ENCODE measurements at regions not wholly inside any gene's neighbourhood (a gene's known extent, or its start where the extent isn't known, plus 50 kb on each side); places are given as distances from the start of the nearest gene placed in this dataset.
"Not testable (repeated sequence)": the region's sequence is repeated elsewhere in the genome, so short reads cannot be mapped to it uniquely, and the experiment has no call there.

DNA sequence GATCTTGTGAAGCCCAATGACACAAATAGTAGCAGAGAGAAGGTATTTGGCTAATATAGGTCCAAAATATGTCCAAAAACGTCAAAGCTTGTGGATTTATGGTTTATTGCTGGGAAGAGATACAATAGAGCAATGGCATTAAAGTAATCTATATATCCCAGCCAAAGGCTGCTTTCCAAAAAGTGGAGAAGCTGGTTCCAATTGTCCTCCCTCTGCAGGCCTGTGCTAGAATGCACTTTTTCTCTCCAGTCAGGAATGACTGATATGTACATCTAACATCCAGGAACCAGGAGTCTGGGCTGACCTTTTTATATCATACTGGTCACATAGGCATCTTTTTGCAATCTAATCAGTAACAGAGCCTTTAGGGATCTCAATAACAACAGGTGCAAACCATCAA is 167.1 kb upstream of the FAM3C start:
- DNase-seq (ENCODE audit: low read depth) = no peak

DNA sequence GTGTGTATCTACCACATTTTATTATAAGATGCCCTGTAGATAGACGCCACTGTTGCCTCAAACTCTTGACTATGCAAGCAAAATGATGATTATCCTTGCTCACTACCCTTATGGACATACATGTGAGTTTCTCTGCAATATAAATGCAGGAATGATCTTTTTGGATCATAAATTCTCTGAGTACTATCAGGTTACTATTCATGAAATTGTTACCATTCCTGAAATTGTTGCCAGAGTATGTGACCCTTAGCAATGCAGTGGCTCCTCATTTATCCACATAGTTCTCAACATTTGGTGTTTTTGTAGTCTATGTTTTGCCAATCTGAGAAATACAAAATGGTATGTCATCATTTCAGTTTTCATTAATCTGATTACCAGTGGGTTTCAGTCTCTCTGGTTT is 166.2 kb upstream of the FAM3C start:
- DNase-seq (ENCODE audit: low read depth) = no peak

GRCh38 chr7:121561717-121562116 is 165.6 kb upstream of the FAM3C start:
- no peak for DNase-seq (ENCODE audit: low read depth)

DNA sequence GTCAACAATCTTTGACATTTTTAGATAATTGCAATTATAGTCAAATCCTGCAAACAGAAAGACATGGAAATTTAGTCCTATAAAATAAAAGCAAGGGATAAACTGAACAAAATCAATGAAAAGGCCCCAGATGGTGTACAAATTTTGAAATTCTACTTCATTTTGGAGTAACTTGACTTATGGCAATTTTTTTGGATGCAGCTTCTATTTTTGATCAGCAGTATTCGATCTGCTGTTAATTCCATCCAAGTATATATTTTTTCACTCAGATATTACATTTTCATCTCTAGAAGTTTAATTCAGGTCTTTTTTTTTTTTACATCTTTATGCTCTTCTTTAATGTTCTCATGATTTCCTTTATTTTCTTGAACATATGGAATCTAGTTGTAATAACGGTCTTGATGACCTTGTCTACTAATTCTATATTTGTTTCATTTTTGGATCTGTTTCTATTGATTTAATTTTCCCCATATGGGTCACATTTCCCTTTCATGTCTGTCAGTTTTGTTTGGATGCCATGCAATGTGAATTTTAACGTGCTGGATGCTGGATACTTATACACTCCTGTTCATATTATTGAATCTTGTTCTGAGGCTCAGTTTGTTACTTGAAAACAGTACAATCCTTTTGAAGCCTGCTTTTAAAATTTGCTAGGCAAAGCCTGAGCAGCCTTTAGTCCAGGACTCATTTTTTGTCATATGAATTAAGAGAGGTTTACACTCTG is 164.3 kb upstream of the FAM3C start:
- no peak for DNase-seq (ENCODE audit: low read depth)

DNA sequence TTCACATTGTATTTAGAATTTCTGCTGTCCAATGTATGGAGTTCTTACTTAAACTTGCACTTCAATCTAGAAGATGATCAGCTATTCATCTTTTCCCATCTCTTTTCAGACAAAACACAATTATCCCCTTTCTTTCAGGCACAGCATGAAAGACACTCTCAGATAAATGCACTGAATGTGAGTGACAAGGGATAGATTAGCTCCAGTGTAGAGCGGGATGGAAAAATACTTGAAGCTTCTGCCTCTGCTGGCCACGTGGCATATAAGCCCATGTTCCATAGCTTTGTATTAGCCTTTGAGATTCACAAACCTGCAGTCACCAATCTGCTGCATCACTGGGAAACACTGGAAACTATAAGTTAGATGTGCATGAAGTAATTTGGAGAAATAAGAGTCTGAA is 162.2 kb upstream of the FAM3C start:
- DNase-seq (ENCODE audit: low read depth) = no peak

DNA sequence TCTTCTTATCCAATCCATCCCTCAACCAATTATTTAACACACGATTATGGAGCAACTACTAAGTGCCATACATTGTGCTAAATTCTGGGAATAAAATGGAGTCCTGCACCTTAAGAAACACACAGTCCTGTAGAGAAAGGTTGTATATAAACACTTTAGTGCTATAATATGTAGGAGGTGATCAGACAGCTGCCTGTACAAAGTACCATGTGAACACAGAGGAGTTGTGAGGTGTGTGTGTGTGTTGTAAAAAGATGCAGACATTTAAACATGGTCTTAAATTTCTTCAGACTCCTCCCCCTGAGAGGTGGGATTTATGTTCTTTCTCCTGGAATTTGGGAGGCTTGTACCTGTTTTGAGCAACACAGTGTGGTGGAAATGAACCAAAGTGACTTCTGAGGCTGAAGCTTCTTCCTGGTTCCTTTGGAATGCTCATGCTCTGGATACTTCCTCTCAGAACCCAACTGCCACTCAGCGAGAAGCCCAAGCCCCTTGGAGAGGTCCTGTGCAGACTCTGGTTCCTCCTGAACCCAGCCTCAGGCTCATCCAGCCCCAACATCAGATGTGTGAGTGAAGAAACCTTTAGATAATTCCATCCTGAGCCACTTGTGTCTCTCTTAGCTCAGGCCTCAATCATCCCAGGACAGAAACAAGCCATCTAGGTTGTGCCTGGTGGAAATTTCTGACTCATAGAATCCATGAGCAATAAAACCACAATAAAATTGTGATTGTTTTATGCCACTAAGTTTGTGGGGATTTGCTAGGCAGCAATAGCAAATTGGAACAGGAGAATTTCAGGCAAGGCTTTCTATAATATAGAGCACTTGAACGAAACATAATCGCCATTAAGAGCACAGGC is 161.2 kb upstream of the FAM3C start:
- no peak for DNase-seq (ENCODE audit: low read depth)

GRCh38 chr7:121555558-121555957 is 159.4 kb upstream of the FAM3C start:
- DNase-seq (ENCODE audit: low read depth) = no peak

DNA sequence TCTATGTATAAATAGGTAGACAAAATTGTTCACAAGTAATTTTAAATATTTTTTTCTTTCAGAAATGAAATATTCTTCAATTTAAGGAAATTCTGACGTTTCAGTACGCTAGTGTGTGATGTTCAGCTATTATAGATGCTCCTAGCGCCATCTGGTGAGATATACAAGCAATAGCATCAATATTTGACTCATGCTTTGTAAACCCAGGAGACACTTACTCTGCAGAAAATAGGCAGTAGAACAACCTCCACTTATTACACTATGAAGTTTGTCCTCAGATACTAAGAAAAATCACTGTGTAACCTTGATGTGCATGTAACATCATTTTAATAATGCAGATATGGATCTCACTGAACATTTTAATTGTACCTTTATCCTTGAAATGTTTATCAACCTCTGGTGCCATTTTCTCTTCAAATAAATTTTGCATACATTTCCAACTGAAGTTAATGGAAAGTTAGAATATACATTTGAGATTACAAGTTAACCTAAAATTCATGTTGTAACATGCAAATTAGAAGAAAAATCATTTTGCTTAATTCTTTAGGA is 151.5 kb upstream of the FAM3C start:
- DNase-seq (ENCODE audit: low read depth) = peak; percentile 67

DNA sequence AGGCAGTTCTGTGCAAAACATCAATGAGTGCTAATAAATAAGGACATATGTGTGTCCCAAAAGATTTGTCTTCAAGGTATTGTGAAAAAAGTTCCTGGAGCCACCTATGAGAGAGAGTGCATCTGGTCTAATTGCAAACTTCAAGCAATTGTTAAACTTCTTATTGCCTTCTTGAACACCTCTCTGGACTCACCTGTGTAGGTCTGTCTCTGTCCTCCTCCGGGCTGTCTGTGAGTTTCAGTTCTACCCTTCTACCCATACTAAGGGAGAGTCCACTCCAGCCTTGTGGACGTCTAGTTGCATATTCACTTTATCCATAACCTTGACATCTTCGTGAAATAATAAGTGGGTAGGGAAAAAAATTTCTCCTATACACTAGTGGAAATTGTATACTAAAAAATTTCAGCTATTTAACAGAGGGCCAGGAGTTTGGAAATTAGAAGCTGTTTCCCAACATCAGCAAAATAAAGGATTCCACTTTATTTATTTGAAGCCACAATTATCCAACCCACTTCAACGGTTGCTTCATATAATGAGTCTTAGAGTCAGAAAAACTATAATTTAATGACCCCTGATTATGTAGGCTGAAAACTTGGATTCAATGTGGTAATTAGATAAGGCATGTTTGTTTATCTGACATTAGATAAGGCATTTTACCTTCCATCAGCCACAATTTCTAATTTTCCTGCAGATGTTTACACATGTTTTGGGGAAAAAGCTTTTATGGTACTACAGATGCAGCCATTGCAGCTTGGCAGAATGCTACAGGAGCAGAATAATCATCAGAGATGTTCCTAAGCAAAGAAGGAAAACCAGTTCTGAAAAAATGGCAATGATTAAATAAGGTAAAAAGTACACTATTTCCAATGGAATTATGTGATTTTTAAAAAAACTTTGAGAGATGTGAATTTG is 150.8 kb upstream of the FAM3C start:
- no peak for DNase-seq (ENCODE audit: low read depth)

DNA sequence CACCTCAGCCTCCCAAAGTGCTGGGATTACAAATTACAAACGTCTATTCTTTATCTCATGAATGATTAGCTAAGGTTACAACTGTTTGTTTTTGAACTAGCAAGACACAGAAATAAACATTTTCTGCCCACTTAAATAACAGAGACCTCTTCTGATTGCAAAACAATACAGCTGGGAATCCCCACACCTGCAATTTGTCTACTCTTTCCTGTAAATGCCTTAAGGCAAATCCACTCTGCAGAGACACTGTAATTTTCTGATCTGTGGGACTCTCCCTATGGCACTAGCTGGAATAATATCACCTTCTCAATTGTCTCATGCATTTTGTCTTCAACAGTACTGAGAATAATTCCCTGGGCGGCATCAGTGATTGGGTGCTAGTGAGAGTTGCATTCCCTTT is 149.3 kb upstream of the FAM3C start:
- DNase-seq (ENCODE audit: low read depth) = no peak

DNA sequence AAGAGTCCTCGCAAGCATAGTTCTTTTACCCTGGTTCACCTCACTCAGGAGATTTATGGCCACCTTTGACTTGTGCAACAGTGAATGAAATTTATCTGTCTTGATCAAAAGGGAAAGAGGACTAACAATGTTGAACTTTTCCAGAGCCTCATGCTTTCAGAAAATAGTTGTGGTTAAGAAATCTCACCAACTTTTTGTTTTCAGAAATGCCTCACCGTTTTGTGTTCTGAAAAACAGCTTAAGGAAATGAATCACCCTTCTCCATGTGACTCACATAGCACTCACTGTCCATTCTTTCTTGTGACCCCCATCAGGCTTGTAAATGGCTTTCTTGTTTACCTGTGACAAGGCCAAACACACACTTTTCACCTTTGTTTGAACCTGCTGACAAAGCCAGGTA is 148.6 kb upstream of the FAM3C start:
- peak; percentile 57 for DNase-seq (ENCODE audit: low read depth)

- DNase-seq (ENCODE audit: low read depth) = no peak
These were observed 148.1 kb upstream of the FAM3C start for GRCh38 chr7:121544238-121544637.

DNA sequence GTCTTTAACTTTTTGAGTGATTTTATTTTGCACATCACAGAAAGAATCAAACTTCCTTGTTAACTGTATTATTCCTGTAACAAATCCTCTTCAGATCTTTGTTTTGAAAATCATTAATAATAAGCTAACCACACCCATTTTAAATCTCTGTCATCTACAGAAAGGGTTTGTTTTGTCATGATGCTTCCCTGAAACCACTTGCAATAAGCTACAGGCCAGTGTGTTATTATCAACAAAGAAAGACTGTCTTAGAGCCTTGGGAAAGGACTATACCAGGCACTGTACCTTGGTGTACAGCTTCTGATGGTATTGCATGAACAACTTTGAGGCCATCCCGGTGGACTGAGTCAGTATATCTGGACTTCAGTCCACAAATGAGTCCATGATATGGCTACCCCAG is 145.3 kb upstream of the FAM3C start:
- DNase-seq (ENCODE audit: low read depth) = no peak

DNA sequence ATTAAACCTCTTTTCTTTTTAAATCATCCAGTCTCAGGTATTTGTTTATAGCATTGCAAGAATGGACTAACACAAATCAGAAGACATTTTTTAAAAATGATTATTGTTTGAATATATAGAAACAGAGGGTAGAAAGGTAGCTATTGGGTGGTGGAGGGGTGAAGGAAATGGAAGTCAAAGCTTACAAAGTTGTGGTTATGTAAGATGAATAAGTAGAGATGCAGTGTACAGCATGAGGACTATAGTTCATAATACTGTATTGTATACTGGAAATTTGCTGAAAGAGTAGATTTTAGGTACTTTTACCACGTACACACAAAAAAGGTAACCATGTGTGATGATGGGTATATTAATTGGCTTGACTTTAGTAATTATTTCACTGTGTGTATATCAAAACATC is 144.0 kb upstream of the FAM3C start:
- DNase-seq (ENCODE audit: low read depth) = no peak

- no peak for DNase-seq (ENCODE audit: low read depth)
These were observed 140.9 kb upstream of the FAM3C start for GRCh38 chr7:121537031-121537430.

GRCh38 chr7:121531175-121532070 is 135.3 kb upstream of the FAM3C start:
- DNase-seq (ENCODE audit: low read depth) = no peak

GRCh38 chr7:121530227-121531174 is 134.4 kb upstream of the FAM3C start:
- no peak for DNase-seq (ENCODE audit: low read depth)

GRCh38 chr7:121529003-121529402 is 132.9 kb upstream of the FAM3C start:
- no peak for DNase-seq (ENCODE audit: low read depth)

GRCh38 chr7:121526210-121526609 is 130.1 kb upstream of the FAM3C start:
- DNase-seq (ENCODE audit: low read depth) = not testable (repeated sequence)

Data from fibroblast of the conjunctiva (primary cell).